HG03280 (cell line): ENCODE measurements at regions not wholly inside any gene's neighbourhood (a gene's known extent, or its start where the extent isn't known, plus 50 kb on each side); places are given as distances from the start of the nearest gene placed in this dataset.
"Not testable (repeated sequence)": the region's sequence is repeated elsewhere in the genome, so short reads cannot be mapped to it uniquely, and the experiment has no call there.

Experiments
- ATAC-seq: cut with Tn5 transposase; IDR thresholded peaks from one replicate; pipeline ENCODE4 v1.9.1; 2021; ENCODE audit warnings: mild to moderate bottlenecking, moderate library complexity; ENCODE audit not compliant: unreplicated experiment

DNA sequence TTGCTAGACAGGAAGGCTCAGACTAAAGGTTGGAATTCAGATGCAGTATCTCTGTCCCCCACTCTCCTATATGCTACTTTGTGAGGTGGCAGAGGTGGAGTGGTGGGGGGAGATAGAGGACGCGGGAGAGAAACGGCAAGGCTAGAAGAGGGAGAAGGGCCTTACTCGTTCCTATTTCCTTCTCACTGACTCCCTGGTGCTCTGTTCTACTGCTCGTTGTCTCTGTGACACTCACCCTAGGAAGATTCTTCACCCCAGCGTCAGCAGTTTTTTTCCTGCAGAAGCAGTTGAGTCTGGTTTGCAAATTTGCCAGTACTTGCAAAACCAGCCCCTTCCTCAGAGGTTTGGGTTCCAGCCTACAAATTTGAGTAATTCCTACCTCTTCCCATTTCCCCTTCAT, 801.1 kb upstream of the SLC35B3 start:
- no peak for ATAC-seq

DNA sequence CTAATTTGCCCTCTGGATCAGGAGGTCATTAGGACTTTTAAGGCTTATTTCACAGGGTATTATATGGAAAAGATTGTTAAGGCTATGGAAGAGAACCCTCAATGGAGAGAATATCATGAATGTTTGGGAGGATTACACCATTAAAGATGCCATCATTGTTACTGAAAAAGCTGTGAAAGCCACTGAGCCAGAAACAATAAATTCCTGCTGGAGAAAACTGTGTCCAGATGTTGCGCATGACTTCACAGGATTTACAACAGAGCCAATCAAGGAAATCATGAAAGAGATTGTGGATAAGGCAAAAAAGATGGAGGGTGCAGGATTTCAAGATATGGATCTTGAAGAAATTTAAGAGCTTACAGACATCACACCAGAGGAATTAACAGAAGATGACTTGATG, 798.3 kb upstream of the SLC35B3 start:
- no peak for ATAC-seq

GRCh38 chr6:9233226-9233625, 797.9 kb upstream of the SLC35B3 start:
- ATAC-seq: no peak

DNA sequence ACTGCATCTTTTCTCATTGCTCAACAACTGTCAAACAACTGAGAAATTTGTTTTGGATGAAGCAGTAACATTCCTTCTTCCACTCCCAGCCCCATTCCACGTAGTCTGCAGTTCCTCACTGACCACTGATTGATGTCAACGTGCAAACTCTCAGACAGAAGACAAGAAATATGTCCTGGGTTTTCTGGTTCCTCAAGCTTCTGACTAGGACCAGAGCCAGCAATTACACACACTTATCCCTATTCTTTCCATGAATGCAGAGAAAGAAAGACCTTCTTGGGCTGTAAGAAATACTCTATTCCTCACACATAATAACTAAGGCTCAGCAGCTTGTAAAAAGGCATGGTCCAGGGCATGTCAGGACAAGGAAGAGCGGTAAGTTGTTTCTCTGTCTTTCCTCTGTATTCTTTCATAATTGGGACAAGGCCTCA, 790.1 kb upstream of the SLC35B3 start:
- ATAC-seq: no peak

DNA sequence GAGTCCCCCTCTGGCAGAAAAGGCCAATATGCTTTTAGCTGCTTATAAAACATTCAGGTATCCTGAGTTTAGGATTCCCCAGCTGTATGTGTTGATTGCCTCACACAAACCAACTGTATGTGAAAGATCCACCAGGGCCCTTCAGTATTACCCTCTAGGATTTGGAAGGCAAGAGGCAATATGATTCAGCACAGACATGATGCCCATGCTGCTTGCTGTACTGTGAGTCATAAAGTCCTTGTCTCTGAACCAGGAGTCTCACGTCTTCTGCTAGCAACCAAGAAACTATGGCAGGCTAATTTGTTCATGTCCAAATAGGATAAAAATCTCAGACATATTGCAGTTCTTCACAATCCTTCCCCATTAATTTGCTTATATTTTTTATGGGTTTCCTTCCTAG, 789.2 kb upstream of the SLC35B3 start:
- ATAC-seq: no peak

- not testable (repeated sequence) for ATAC-seq
Observed at GRCh38 chr6:9213717-9214116, 778.4 kb upstream of the SLC35B3 start.

DNA sequence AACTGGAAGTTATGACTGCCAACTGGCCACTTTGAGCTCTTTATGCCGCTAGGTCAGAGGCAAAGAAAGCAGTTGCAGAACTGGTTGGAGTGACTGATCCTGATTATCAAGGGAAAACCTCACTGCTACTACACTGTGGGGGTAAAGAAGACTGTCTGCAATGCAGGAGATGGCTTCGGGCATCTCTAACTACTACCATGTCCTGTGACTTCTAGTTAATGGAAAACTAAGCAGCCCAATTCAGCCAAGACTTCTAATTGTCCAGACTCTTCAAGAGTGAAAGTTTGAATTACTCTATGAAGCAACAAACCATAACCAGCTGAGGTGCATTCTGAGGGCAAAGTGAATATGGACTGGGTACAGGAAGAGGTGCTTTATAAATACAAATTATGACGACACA, 773.6 kb upstream of the SLC35B3 start:
- no peak for ATAC-seq

GRCh38 chr6:9205645-9206044, 770.3 kb upstream of the SLC35B3 start:
- ATAC-seq: no peak

GRCh38 chr6:9204171-9204570, 768.8 kb upstream of the SLC35B3 start:
- ATAC-seq: no peak

DNA sequence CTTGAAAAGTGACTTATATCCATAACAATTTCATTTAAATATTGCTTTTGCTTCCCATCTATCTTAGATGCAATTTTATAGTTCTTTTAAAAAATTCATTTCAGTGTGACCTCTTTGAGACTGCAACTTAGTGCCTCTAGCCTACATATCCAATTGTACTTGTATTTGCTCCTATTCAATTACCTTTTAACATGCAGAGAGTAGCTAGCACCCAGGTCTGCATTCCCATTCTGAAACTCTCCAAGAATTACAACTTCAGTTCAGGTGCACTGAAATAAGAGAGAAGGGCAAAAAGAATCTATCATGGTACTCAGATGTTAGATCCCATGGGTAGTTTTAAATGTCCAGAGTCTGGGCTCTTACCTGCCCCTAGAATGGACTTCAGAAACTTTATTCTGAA, 765.4 kb upstream of the SLC35B3 start:
- ATAC-seq: no peak

DNA sequence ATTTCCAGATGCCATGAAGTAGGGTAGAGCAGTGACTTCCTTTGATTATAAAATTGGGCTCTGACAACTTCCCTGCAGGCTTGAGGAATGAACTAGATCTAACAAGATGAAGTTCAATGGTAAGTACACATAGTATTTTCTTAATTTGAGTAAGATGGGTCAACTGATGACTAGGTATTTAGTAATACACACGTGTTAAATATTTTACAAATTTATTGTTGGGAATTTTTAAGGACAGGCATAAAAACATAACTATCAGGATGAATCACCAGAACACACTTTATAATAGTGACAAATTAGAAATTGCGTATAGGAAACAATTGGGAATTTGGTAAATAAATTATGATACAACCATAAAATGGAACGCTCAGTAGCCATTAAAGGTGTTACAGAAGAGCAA, 762.4 kb upstream of the SLC35B3 start:
- no peak for ATAC-seq

- ATAC-seq: no peak
Observed at GRCh38 chr6:9195322-9195721, 760.0 kb upstream of the SLC35B3 start.

DNA sequence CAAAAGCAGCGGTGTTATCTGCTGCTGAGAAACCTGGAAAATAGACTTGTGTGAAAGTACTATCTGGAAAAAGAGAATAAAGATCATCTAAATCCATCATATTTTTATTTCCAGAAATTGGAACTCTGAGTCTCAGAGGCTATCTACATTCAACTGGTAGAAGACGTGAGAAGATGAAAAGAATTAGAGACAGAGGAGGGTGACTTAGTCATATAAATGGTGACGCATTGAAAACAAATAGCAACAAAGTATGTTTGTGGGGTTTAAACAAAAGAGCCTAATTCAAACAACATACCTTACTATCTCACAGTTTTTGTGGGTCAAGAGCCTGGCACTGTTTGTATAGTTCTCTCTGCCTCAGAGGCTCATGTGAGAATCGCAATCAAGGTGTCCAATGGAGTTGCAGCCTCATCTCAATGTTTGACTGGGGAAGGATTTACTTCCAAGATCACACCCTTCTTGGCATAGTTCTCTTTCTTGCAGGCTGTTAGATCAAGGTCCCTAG, 757.1 kb upstream of the SLC35B3 start:
- no peak for ATAC-seq

DNA sequence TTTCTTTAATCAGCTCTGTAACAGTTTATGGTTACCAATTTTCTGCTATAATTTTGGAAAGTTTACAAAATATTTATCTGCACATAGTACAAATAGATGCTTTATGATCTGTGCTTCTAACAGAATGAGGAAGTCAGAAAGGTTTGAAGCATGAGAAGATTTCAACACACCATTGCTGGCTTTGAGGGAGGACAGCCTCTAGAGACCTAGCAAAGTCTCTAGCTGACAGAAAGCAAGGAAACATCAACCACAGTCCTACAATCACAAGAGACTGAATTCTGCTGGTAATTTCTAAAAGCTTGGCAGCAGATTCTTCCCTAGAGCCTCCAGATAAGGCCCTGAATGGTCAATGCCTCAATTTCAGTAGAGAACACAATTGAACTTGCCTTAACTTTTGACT, 750.8 kb upstream of the SLC35B3 start:
- ATAC-seq: no peak

GRCh38 chr6:9178071-9178470, 742.7 kb upstream of the SLC35B3 start:
- ATAC-seq: no peak

DNA sequence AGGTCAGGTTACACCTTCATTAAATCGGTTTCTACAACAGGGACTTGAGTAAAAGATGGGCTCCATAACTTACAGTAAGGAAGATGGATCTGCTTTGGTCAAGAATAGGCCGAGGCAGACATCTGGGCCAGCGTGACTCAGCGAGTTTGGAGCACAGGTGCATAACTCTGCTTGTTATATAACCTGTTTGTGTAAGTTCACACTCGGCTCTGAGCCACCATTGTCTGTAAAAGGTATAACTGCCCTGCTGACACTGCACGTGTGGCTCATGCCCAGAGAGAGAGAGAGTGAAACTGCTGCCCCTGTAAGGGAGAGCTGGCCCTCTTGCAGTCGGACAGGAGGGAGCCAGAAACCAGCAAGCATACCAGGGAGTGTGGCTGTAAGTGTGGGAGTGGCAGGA, 737.9 kb upstream of the SLC35B3 start:
- ATAC-seq: no peak

DNA sequence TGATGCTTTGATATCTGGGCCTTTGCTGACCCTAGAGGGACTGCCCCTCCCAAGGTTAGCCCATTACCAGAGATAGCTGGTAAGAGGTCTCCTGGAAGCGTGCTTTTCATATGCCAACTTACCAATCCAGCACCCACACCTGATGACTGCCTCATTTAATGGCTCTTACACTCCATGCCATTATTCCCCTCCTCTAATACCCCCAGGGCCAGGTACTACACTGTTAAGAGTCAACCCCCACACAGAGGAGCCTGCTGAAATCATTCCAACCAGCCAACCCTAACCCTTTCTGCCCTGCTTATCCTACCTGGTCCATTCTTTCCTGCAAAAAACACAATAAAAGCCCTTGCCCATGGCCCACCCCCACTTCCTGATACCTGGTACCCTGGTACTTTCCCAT, 736.8 kb upstream of the SLC35B3 start:
- ATAC-seq: no peak

DNA sequence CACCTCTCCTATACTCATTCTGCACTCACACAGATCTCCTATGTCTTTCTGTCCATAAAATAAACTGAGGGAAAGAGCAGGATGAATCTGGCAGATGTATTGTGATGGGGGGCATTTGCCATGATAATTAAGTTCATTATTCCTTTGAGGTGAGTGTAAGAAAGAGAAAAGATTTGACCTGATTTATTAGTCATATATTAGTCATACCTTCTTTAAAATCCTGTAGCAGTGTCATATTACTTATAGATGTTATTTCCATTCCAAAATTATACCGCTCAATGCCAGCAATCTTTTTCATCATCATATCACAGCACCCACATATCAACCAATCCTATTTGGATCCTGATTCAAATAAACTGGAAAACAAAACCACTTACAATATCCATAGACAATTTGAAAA, 733.3 kb upstream of the SLC35B3 start:
- ATAC-seq: no peak

DNA sequence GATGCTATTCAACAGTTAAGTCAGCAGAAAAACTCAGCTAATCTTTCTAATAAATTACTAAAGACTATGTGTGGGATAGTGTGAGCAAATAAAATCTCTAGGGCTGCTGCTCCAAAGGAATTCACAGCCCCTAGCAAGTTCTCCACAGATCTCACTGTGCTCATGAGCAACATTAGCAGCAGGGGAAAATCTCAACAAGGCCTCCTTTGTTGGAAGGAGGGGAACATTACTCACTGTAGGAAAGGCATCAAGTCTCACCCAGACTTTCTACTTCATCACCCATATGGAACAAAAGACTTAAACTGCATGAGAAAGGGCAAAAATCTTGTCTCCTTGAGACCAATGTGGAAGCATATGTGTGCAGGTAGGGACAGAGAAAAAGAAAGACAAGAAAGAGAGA, 726.4 kb upstream of the SLC35B3 start:
- ATAC-seq: no peak

GRCh38 chr6:9159051-9159450, 723.7 kb upstream of the SLC35B3 start:
- ATAC-seq: no peak

DNA sequence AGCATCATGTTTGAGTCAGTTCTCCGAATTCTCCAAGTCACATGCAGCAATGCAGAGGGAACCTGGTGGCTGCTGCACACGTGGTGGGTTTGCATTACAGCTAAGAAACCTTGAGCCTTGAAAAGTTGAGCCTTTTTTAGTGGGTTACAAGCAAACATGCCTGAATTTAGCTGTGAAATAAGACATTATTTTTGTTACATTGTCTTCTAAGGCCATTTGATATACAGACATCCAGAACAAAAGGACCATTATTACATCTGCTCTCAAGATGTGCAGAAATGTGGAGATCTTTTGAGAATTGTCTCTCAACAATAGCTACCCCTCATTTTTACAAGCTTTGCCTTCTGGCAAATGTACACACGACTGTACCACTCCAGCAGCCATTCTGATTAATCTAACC, 720.5 kb upstream of the SLC35B3 start:
- ATAC-seq: no peak

GRCh38 chr6:9143140-9143539, 707.8 kb upstream of the SLC35B3 start:
- no peak for ATAC-seq

DNA sequence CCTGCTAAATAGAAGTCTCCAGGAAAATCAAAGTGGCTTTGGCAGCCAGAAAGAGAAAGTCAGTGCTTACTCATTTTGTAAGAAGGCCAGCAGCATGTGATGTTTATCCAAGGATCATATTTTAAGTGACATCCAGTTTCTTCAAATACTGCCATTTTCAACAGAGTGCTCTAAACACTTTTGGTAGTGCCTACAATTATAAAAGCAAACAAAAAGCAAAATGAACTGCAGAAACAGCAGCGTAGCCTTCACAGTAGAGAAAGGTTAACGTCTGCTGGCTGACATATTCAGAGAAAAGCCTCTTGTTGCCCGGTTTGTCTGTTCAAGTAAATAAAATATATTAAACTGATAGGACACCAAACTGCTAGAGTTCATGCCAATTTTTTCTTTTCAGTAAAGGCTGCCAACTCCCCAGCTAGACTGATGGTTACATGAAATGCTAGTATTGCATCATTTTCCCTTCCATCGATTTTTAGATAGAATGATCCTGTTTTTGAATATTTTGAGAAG, 705.7 kb upstream of the SLC35B3 start:
- ATAC-seq: no peak

GRCh38 chr6:9140172-9140571, 704.8 kb upstream of the SLC35B3 start:
- ATAC-seq: no peak
